ENCODE measurements at regions not wholly inside any gene's neighbourhood (a gene's known extent, or its start where the extent isn't known, plus 50 kb on each side); places are given as distances from the start of the nearest gene placed in this dataset.

- DNase-seq (no peak), ATAC-seq (ENCODE audit: low read depth) (no peak)
- H3K36me3 Mint-ChIP-seq (ENCODE audit: low read depth) = no peaks in the 10 kb centered on the region
- no peaks in the 10 kb centered on the region for H3K9me3 Mint-ChIP-seq
- H3K4me1 Mint-ChIP-seq = no peaks in the 10 kb centered on the region
- ChIA-PET POLR2A (no interaction called here), CTCF (no interaction called here)
- H3K27ac Mint-ChIP-seq = no peak overlapping the region
- H3K4me3 Mint-ChIP-seq = no peak overlapping the region
- intact Hi-C loops (cut with micrococcal nuclease) = no loop called here
- no peak for TF ChIP-seq CTCF (IDR thresholded peaks at IDR 0.05)
- H3K27me3 Mint-ChIP-seq = no peaks in the 10 kb centered on the region
These were observed 544.2 kb upstream of the ANKRD30A start for GRCh38 chr10:36581237-36581636.

GRCh38 chr10:36578306-36578705, 547.1 kb upstream of the ANKRD30A start:
- no peak for DNase-seq
- intact Hi-C loops (cut with micrococcal nuclease) = no loop called here
- POLR2A ChIA-PET = no interaction called here

GRCh38 chr10:36577126-36577525, 548.3 kb upstream of the ANKRD30A start:
- ChIA-PET CTCF (no interaction called here), POLR2A (no interaction called here)
- intact Hi-C loops (cut with micrococcal nuclease) = no loop called here
- ATAC-seq (ENCODE audit: low read depth) (no peak), DNase-seq (no peak)
- H3K4me1 Mint-ChIP-seq = no peaks in the 10 kb centered on the region
- no peaks in the 10 kb centered on the region for H3K36me3 Mint-ChIP-seq (ENCODE audit: low read depth)
- H3K27ac Mint-ChIP-seq = no peak overlapping the region
- no peaks in the 10 kb centered on the region for H3K27me3 Mint-ChIP-seq
- H3K9me3 Mint-ChIP-seq = peaks cover 7% of the 10 kb centered on the region
- TF ChIP-seq CTCF (IDR thresholded peaks at IDR 0.05) = no peak
- H3K4me3 Mint-ChIP-seq = no peak overlapping the region

More at GRCh38 chr10:36578306-36578705, 547.1 kb upstream of the ANKRD30A start:
- TF ChIP-seq CTCF (IDR thresholded peaks at IDR 0.05) = no peak
- no peaks in the 10 kb centered on the region for H3K27me3 Mint-ChIP-seq
- peaks cover 7% of the 10 kb centered on the region for H3K9me3 Mint-ChIP-seq
- CTCF ChIA-PET = no interaction called here
- no peaks in the 10 kb centered on the region for H3K4me1 Mint-ChIP-seq
- H3K4me3 Mint-ChIP-seq = no peak overlapping the region
- no peaks in the 10 kb centered on the region for H3K36me3 Mint-ChIP-seq (ENCODE audit: low read depth)
- H3K27ac Mint-ChIP-seq = no peak overlapping the region
- no peak for ATAC-seq (ENCODE audit: low read depth)

- Mint-ChIP-seq H3K36me3 (ENCODE audit: low read depth) (no peaks in the 10 kb centered on the region), H3K9me3 (peaks cover 7% of the 10 kb centered on the region), H3K4me3 (no peak overlapping the region), H3K27me3 (no peaks in the 10 kb centered on the region), H3K27ac (no peak overlapping the region), H3K4me1 (no peaks in the 10 kb centered on the region)
- POLR2A ChIA-PET = no interaction called here
- no peak for TF ChIP-seq CTCF (IDR thresholded peaks at IDR 0.05)
- CTCF ChIA-PET = no interaction called here
- intact Hi-C loops (cut with micrococcal nuclease) = no loop called here
- DNase-seq (no peak), ATAC-seq (ENCODE audit: low read depth) (no peak)
These were observed 551.2 kb upstream of the ANKRD30A start for GRCh38 chr10:36574207-36574606.

- no peaks in the 10 kb centered on the region for H3K27me3 Mint-ChIP-seq
- no peaks in the 10 kb centered on the region for H3K36me3 Mint-ChIP-seq (ENCODE audit: low read depth)
- H3K4me1 Mint-ChIP-seq = no peaks in the 10 kb centered on the region
- H3K4me3 Mint-ChIP-seq = no peak overlapping the region
- no peak for ATAC-seq (ENCODE audit: low read depth)
- intact Hi-C loops (cut with micrococcal nuclease) = no loop called here
- ChIA-PET POLR2A (no interaction called here), CTCF (no interaction called here)
- no peak overlapping the region for H3K27ac Mint-ChIP-seq
- TF ChIP-seq CTCF (IDR thresholded peaks at IDR 0.05) = no peak
- DNase-seq = no peak
- H3K9me3 Mint-ChIP-seq = peaks cover 7% of the 10 kb centered on the region
These were observed 552.2 kb upstream of the ANKRD30A start for GRCh38 chr10:36573246-36573645.
